NCI-H2196 (cell line): ENCODE measurements at regions not wholly inside any gene's neighbourhood (a gene's known extent, or its start where the extent isn't known, plus 50 kb on each side); places are given as distances from the start of the nearest gene placed in this dataset.
"Not testable (repeated sequence)": the region's sequence is repeated elsewhere in the genome, so short reads cannot be mapped to it uniquely, and the experiment has no call there.

ENCODE experiments used
- DNase-seq: peaks from one replicate; lab custom pipeline; 2025; ENCODE audit not compliant: unreplicated experiment; lab: John Stamatoyannopoulos, UW

- no peak for DNase-seq
Measured at GRCh38 chr1:43108080-43108479, 64.0 kb downstream of the EBNA1BP2 start.

GRCh38 chr1:43107664-43108063 is 64.4 kb downstream of the EBNA1BP2 start:
- DNase-seq: no peak

GRCh38 chr1:43104027-43104763 is 67.9 kb downstream of the EBNA1BP2 start:
- DNase-seq: no peak

- DNase-seq: peak; percentile 43
Measured at GRCh38 chr1:43101061-43101460, 71.0 kb downstream of the EBNA1BP2 start.

- no peak for DNase-seq
Measured at GRCh38 chr1:43098200-43098599, 73.9 kb downstream of the EBNA1BP2 start.

- not testable (repeated sequence) for DNase-seq
Measured at GRCh38 chr1:43096528-43096927, 75.6 kb downstream of the EBNA1BP2 start.

- DNase-seq: not testable (repeated sequence)
Measured at GRCh38 chr1:43090812-43091211, 81.3 kb downstream of the EBNA1BP2 start.

- DNase-seq: not testable (repeated sequence)
Measured at GRCh38 chr1:43090157-43090556, 81.9 kb downstream of the EBNA1BP2 start.

GRCh38 chr1:43083375-43083891 is 88.7 kb downstream of the EBNA1BP2 start:
- DNase-seq: no peak

GRCh38 chr1:43082740-43083139 is 89.3 kb downstream of the EBNA1BP2 start:
- no peak for DNase-seq

GRCh38 chr1:43077273-43077672 is 94.8 kb downstream of the EBNA1BP2 start:
- DNase-seq: no peak

- DNase-seq: no peak
Measured at GRCh38 chr1:43074709-43075108, 97.4 kb downstream of the EBNA1BP2 start.

GRCh38 chr1:43074244-43074643 is 97.8 kb downstream of the EBNA1BP2 start:
- DNase-seq: peak; percentile 18

GRCh38 chr1:43073490-43074230 is 98.4 kb downstream of the EBNA1BP2 start:
- peak; percentile 70 for DNase-seq

- DNase-seq: no peak
Measured at GRCh38 chr1:43072314-43072713, 99.8 kb downstream of the EBNA1BP2 start.

- no peak for DNase-seq
Measured at GRCh38 chr1:43071241-43071640, 100.8 kb downstream of the EBNA1BP2 start.

- DNase-seq: no peak
Measured at GRCh38 chr1:43069461-43070050, 102.5 kb downstream of the EBNA1BP2 start.

- DNase-seq: no peak
Measured at GRCh38 chr1:43068911-43069310, 103.2 kb downstream of the EBNA1BP2 start.

GRCh38 chr1:43067977-43068751 is 103.9 kb downstream of the EBNA1BP2 start:
- no peak for DNase-seq

GRCh38 chr1:43067233-43067745 is 104.8 kb downstream of the EBNA1BP2 start:
- DNase-seq: no peak

- DNase-seq: no peak
Measured at GRCh38 chr1:43066578-43066977, 105.5 kb downstream of the EBNA1BP2 start.
